HepG2 (cell line): ENCODE measurements at regions not wholly inside any gene's neighbourhood (a gene's known extent, or its start where the extent isn't known, plus 50 kb on each side); places are given as distances from the start of the nearest gene placed in this dataset.

Experiments
- ATAC-seq: fragments of 200-7000 bp; cut with Tn5 transposase; 3 replicates; pipeline ENCODE4 v1.9.1; 2020; ENCODE audit warnings: mild to moderate bottlenecking, moderate library complexity
- BruUV-seq: library from RNA; stranded (reverse); fragments of 400-500 nt; replicated peaks from 2 replicates; lab custom pipeline; 2021; lab: Mats Ljungman, UMichigan
- CTCF ChIA-PET: fragments of 300-600 bp; formaldehyde crosslinking; extraction: SDS; loops from one replicate; lab custom pipeline; 2021; ENCODE audit warnings: low total read pairs, inconsistent platforms, low intra/inter-chr PET ratio; lab: Yijun Ruan, JAX
- POLR2A ChIA-PET: fragments of 350-600 bp; sonication (Branson Sonifier 250); formaldehyde crosslinking; loops from one replicate; lab custom pipeline; 2020; ENCODE audit warnings: antibody characterized with exemption, inconsistent platforms; lab: Yijun Ruan, JAX
- DNase-seq: peaks from one replicate; pipeline ENCODE4 v3.0.0-alpha.2; 2015; ENCODE audit warnings: low spot score
- FAIRE-seq: peaks from 3 replicates; lab custom pipeline; 2011; peaks lifted over from hg19 to GRCh38; lab: Jason Lieb, UNC
- H2AFZ ChIP-seq: one replicate; pipeline ENCODE4 v1.6.1; 2011; ENCODE audit warnings: low read length, inconsistent platforms
- H3K27ac ChIP-seq: fragments of 300-600 bp; 3 replicates; pipeline ENCODE4 v1.8.0; 2011; ENCODE audit warnings: mixed run types, mild to moderate bottlenecking, mixed read lengths, low read length, inconsistent platforms; ENCODE audit not compliant: insufficient read depth; ENCODE audit errors: extremely low read length
- H3K27me3 ChIP-seq, 2 experiments: fragments of 200-600 bp in 1 of 2; 2 replicates in 1 of 2; 3 replicates in 1 of 2; pipeline versions ENCODE4 v1.6.0 to v1.8.0; 2011; ENCODE audit warnings: low read length in 2 of 2, mild to moderate bottlenecking in 2 of 2, moderate library complexity in 2 of 2, inconsistent platforms in 1 of 2; ENCODE audit not compliant: insufficient read depth in 2 of 2, control insufficient read depth in 1 of 2
- H3K36me3 ChIP-seq, 2 experiments: fragments of 200-600 bp in 1 of 2; replicated peaks in 1 of 2; 2 replicates in 1 of 2; 3 replicates in 1 of 2; pipeline versions ENCODE4 v1.5.1 to v1.8.0; 2011; ENCODE audit warnings: low read length in 2 of 2, inconsistent platforms in 1 of 2; ENCODE audit not compliant: insufficient read depth in 2 of 2, control insufficient read depth in 1 of 2
- H3K4me1 ChIP-seq: 2 replicates; pipeline ENCODE4 v1.5.1; 2012; ENCODE audit warnings: low read length, inconsistent platforms; ENCODE audit not compliant: insufficient read depth
- H3K4me2 ChIP-seq: 2 replicates; pipeline ENCODE4 v1.6.0; 2011; ENCODE audit warnings: low read depth, low read length, inconsistent platforms
- H3K4me3 ChIP-seq, 3 experiments: fragments of 200-600 bp in 1 of 3; sonication (generic), shearing (Covaris generic) in 1 of 3; replicated peaks in 1 of 3; 2 replicates each; pipeline ENCODE4 v1.5.1; 2011 to 2016; ENCODE audit warnings: low read length in 3 of 3, inconsistent platforms in 2 of 3, low read depth in 2 of 3, mild to moderate bottlenecking in 2 of 3, control low read depth in 1 of 3, mixed read lengths in 1 of 3; ENCODE audit not compliant: insufficient read depth in 1 of 3
- H3K79me2 ChIP-seq: one replicate; pipeline ENCODE4 v1.6.1; 2011; ENCODE audit warnings: low read length, inconsistent platforms; ENCODE audit not compliant: insufficient read depth
- H3K9ac ChIP-seq: 2 replicates; pipeline ENCODE4 v1.6.0; 2011; ENCODE audit warnings: mild to moderate bottlenecking, low read depth, low read length, inconsistent platforms; ENCODE audit not compliant: insufficient read depth
- H3K9me3 ChIP-seq: 2 replicates; pipeline ENCODE4 v1.5.1; 2012; ENCODE audit warnings: mild to moderate bottlenecking, low read length
- H4K20me1 ChIP-seq: 2 replicates; pipeline ENCODE4 v1.6.0; 2011; ENCODE audit warnings: inconsistent platforms, mild to moderate bottlenecking, low read length, moderate library complexity; ENCODE audit not compliant: insufficient read depth
- ARNT2 ChIP-seq: sonication (generic); formaldehyde crosslinking; IDR thresholded peaks from 2 replicates; pipeline ENCODE4 v1.8.0; 2022; ENCODE audit warnings: mild to moderate bottlenecking, low read depth, missing genetic modification reagents, moderate library complexity
- BCL6 ChIP-seq: IDR thresholded peaks from 2 replicates; pipeline ENCODE4 v1.6.1; 2016; ENCODE audit warnings: missing genetic modification reagents, missing compliant biosample characterization
- ELF3 ChIP-seq: IDR thresholded peaks from 2 replicates; pipeline ENCODE4 v1.6.1; 2016; ENCODE audit warnings: missing genetic modification reagents, missing compliant biosample characterization
- FOXJ3 ChIP-seq: sonication (generic); formaldehyde crosslinking; IDR thresholded peaks from 2 replicates; pipeline ENCODE4 v1.4.0; 2020; ENCODE audit warnings: missing genetic modification reagents, mild to moderate bottlenecking, borderline replicate concordance
- FOXO1 ChIP-seq: sonication (generic); formaldehyde crosslinking; IDR thresholded peaks from 2 replicates; pipeline ENCODE4 v1.4.0; 2020; ENCODE audit warnings: missing genetic modification reagents
- NCOR1 ChIP-seq: fragments of 200-600 bp; sonication (generic); IDR thresholded peaks from 2 replicates; pipeline ENCODE4 v1.7.0; 2017; ENCODE audit warnings: antibody characterized with exemption, low read length, borderline replicate concordance
- NR2F1 ChIP-seq, 2 experiments: fragments of 450-650 bp in 1 of 2; formaldehyde crosslinking in 1 of 2; IDR thresholded peaks; 2 replicates each; pipeline versions ENCODE4 v1.5.0 to v1.6.1; 2016 to 2020; ENCODE audit warnings: mild to moderate bottlenecking in 1 of 2, missing compliant biosample characterization in 1 of 2, missing genetic modification reagents in 1 of 2, moderate library complexity in 1 of 2
- ZC3H13 ChIP-seq: sonication (generic); formaldehyde crosslinking; IDR thresholded peaks from 2 replicates; pipeline ENCODE4 v1.8.1; 2023; ENCODE audit warnings: mild to moderate bottlenecking, missing genetic modification reagents, moderate library complexity
- ZNF335 ChIP-seq: sonication (generic); formaldehyde crosslinking; IDR thresholded peaks from 2 replicates; pipeline ENCODE4 v1.4.0; 2020; ENCODE audit warnings: missing genetic modification reagents
- ZNF530 ChIP-seq: sonication (generic); formaldehyde crosslinking; IDR thresholded peaks from 2 replicates; pipeline ENCODE4 v1.5.0; 2020; ENCODE audit warnings: low read depth, mild to moderate bottlenecking, missing genetic modification reagents
- ZNF674 ChIP-seq: sonication (generic); formaldehyde crosslinking; IDR thresholded peaks from 2 replicates; pipeline ENCODE4 v1.5.0; 2020; ENCODE audit warnings: low read depth, mild to moderate bottlenecking, missing genetic modification reagents
- ZNF703 ChIP-seq: sonication (generic); formaldehyde crosslinking; IDR thresholded peaks from 2 replicates; pipeline ENCODE4 v1.5.1; 2020; ENCODE audit warnings: missing genetic modification reagents, mild to moderate bottlenecking, moderate library complexity, borderline replicate concordance
- ZSCAN30 ChIP-seq: sonication (generic); formaldehyde crosslinking; IDR thresholded peaks from 2 replicates; pipeline ENCODE4 v1.5.0; 2020; ENCODE audit warnings: mild to moderate bottlenecking, missing genetic modification reagents
- WGBS: methylation state at CpG from one replicate; pipeline ENCODE4 v1.1.6; 2017; ENCODE audit warnings: low lambda C conversion rate; 5-methylcytosine and 5-hydroxymethylcytosine counted together
- in situ Hi-C: cut with HindIII; loops from 2 replicates; pipeline ENCODE4 v1.10.0; 2017; ENCODE audit warnings: low pct_unique_long_range_greater_than_20kb; ENCODE audit not compliant: extremely low pct_ligation_motif_present
- intact Hi-C: fragments of 100-400 bp; cut with micrococcal nuclease; formaldehyde crosslinking; loops from one replicate; pipeline ENCODE4 v1.10.0; 2022; ENCODE audit not compliant: unreplicated experiment
- TF ChIP-seq, protein P1 (sequence below): sonication (generic); formaldehyde crosslinking; IDR thresholded peaks from 2 replicates; pipeline ENCODE4 v1.4.0; 2020; ENCODE audit warnings: mild to moderate bottlenecking, low read depth, missing genetic modification reagents
- TF ChIP-seq, protein P2 (sequence below): sonication (generic); formaldehyde crosslinking; IDR thresholded peaks from 2 replicates; pipeline ENCODE4 v1.4.0; 2020; ENCODE audit warnings: mild to moderate bottlenecking, low read depth, missing genetic modification reagents
- TF ChIP-seq, protein P3 (sequence below), 2 experiments: sonication (generic) in 1 of 2; formaldehyde crosslinking in 1 of 2; IDR thresholded peaks; 2 replicates each; pipeline versions ENCODE4 v1.4.0 to v1.6.1; 2016 to 2020; ENCODE audit warnings: borderline replicate concordance in 1 of 2, low read depth in 1 of 2, mild to moderate bottlenecking in 1 of 2, missing genetic modification reagents in 1 of 2
- TF ChIP-seq, protein P4 (sequence below): IDR thresholded peaks from 2 replicates; pipeline ENCODE4 v1.6.1; 2018; ENCODE audit warnings: missing genetic modification reagents, mild to moderate bottlenecking, missing compliant biosample characterization

DNA sequence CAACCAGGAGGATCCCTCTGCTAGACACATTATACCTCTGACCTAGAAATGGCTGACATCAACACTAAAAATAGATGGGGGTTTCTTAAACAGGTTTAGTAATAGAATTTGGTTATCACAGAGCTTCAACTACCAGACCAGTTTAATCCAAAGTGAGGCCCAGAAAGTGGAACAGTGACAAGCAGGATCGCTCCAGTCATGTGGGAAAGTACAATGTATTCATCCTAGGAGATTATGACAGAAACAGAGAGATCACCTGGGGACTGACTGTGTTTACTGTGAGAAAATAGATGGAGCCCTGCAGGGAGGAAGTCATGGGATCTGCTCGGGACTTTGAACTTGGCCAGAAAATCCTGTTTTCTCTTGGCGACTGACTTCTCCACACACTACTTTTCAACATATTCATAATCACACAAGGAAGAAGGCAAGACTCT lies 238.7 kb upstream of the SOX4 start:
- no peak overlapping the region for H2AFZ ChIP-seq
- intact Hi-C loops: no loop called here
- H3K27ac ChIP-seq: no peak overlapping the region
- no peaks in the 10 kb centered on the region for H3K79me2 ChIP-seq
- WGBS: 0% methylated on average over 3 of the region's 3 CpGs
- CTCF ChIA-PET: no interaction called here
- H3K9ac ChIP-seq: no peak overlapping the region
- BruUV-seq: no TSS peak
- POLR2A ChIA-PET: no interaction called here
- FAIRE-seq: peak; percentile 86
- H3K27me3 ChIP-seq: no peaks in the 10 kb centered on the region; a peak in 2 of 5 replicates
- peak; percentile 88 for DNase-seq
- no peaks in the 10 kb centered on the region for H3K36me3 ChIP-seq
- H4K20me1 ChIP-seq: no peaks in the 10 kb centered on the region
- ATAC-seq: peak; percentile 94
- peaks cover 18% of the 10 kb centered on the region for H3K4me1 ChIP-seq
- in situ Hi-C loops: no loop called here
- H3K4me2 ChIP-seq: peak overlapping the region; percentile 52
- H3K4me3 ChIP-seq: peak overlapping the region in 1 of 3 experiments; percentile 4; a peak in 1 of 6 replicates
- H3K9me3 ChIP-seq: no peaks in the 10 kb centered on the region
- TF ChIP-seq BCL6 (peak; percentile 65), ZSCAN30 (no peak), ELF3 (CRISPR knock-in tag) (peak; percentile 88), ZC3H13 (CRISPR knock-in tag) (no peak), NR2F1 (CRISPR knock-in tag; IDR thresholded peaks at IDR 0.05) (peak in 1 of 2 experiments; percentile 27; a peak in 1 of 4 replicates), NCOR1 (peak; percentile 56; the same call in 1 of the 2 replicates), FOXJ3 (CRISPR knock-in tag) (peak; percentile 72; the same call in 1 of the 2 replicates), ZNF703 (CRISPR knock-in tag) (no peak), ZNF674 (CRISPR knock-in tag) (no peak), FOXO1 (peak; percentile 79; the same call in 1 of the 2 replicates), ZNF530 (CRISPR knock-in tag) (no peak), ZNF335 (0 out of 2 replicates have a peak, but pooled peaks have one; percentile 27), ARNT2 (no peak)
- TF ChIP-seq, protein P1, sequence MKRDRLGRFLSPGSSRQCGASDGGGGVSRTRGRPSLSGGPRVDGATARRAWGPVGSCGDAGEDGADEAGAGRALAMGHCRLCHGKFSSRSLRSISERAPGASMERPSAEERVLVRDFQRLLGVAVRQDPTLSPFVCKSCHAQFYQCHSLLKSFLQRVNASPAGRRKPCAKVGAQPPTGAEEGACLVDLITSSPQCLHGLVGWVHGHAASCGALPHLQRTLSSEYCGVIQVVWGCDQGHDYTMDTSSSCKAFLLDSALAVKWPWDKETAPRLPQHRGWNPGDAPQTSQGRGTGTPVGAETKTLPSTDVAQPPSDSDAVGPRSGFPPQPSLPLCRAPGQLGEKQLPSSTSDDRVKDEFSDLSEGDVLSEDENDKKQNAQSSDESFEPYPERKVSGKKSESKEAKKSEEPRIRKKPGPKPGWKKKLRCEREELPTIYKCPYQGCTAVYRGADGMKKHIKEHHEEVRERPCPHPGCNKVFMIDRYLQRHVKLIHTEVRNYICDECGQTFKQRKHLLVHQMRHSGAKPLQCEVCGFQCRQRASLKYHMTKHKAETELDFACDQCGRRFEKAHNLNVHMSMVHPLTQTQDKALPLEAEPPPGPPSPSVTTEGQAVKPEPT (CRISPR knock-in tag): no peak
- TF ChIP-seq, protein P2, sequence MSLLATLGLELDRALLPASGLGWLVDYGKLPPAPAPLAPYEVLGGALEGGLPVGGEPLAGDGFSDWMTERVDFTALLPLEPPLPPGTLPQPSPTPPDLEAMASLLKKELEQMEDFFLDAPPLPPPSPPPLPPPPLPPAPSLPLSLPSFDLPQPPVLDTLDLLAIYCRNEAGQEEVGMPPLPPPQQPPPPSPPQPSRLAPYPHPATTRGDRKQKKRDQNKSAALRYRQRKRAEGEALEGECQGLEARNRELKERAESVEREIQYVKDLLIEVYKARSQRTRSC (CRISPR knock-in tag): no peak
- TF ChIP-seq, protein P3, sequence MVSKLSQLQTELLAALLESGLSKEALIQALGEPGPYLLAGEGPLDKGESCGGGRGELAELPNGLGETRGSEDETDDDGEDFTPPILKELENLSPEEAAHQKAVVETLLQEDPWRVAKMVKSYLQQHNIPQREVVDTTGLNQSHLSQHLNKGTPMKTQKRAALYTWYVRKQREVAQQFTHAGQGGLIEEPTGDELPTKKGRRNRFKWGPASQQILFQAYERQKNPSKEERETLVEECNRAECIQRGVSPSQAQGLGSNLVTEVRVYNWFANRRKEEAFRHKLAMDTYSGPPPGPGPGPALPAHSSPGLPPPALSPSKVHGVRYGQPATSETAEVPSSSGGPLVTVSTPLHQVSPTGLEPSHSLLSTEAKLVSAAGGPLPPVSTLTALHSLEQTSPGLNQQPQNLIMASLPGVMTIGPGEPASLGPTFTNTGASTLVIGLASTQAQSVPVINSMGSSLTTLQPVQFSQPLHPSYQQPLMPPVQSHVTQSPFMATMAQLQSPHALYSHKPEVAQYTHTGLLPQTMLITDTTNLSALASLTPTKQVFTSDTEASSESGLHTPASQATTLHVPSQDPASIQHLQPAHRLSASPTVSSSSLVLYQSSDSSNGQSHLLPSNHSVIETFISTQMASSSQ (IDR thresholded peaks at IDR 0.05; ENCODE audit: low read depth): 0 out of 2 replicates have a peak, but pooled peaks have one; percentile 16
- TF ChIP-seq, protein P3 (CRISPR knock-in tag; IDR thresholded peaks at IDR 0.05; ENCODE audit: borderline replicate concordance): no peak
- TF ChIP-seq, protein P4, sequence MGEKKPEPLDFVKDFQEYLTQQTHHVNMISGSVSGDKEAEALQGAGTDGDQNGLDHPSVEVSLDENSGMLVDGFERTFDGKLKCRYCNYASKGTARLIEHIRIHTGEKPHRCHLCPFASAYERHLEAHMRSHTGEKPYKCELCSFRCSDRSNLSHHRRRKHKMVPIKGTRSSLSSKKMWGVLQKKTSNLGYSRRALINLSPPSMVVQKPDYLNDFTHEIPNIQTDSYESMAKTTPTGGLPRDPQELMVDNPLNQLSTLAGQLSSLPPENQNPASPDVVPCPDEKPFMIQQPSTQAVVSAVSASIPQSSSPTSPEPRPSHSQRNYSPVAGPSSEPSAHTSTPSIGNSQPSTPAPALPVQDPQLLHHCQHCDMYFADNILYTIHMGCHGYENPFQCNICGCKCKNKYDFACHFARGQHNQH (CRISPR knock-in tag): peak; percentile 78
